Peyer's patch (tissue), 4 donors: ENCODE measurements at regions not wholly inside any gene's neighbourhood (a gene's known extent, or its start where the extent isn't known, plus 50 kb on each side); places are given as distances from the start of the nearest gene placed in this dataset.

Experiments
- POLR2A ChIP-seq, 2 donors: fragments of 450-650 bp; IDR thresholded peaks; one replicate each; pipeline ENCODE4 v1.5.1; 2017; ENCODE audit warnings: antibody characterized with exemption in 2 of 2, mild to moderate bottlenecking in 2 of 2, moderate library complexity in 2 of 2
- TF ChIP-seq, protein P1 (sequence below), 6 experiments: fragments of 450-650 bp in 4 of 6; fragments of 200-600 bp in 2 of 6; sonication (generic) in 1 of 6; IDR thresholded peaks; one replicate each; pipeline ENCODE4 v1.5.1; 2017 to 2019; ENCODE audit warnings: antibody characterized with exemption in 6 of 6, mild to moderate bottlenecking in 3 of 6, moderate library complexity in 1 of 6

DNA sequence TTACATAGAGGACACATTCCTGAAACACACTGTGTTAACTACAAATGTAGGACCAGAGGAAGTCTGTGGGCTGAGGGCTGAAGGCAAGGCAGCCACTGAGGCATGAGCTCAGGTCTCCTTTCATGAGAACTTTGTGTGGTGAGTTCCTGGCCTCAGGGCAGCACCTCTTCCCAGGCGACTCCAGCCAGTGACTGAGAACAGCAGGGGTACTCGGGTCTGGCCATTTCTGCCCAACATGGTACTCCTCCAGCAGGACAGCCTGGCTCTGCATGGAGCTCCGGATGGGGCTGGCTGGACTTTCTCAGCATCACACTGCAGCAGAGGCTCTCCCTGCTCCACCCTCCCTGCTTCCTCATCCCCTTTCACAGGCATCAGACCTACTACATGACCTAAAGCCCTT lies 125.5 kb upstream of the SPATS2L start:
- TF ChIP-seq, protein P1, sequence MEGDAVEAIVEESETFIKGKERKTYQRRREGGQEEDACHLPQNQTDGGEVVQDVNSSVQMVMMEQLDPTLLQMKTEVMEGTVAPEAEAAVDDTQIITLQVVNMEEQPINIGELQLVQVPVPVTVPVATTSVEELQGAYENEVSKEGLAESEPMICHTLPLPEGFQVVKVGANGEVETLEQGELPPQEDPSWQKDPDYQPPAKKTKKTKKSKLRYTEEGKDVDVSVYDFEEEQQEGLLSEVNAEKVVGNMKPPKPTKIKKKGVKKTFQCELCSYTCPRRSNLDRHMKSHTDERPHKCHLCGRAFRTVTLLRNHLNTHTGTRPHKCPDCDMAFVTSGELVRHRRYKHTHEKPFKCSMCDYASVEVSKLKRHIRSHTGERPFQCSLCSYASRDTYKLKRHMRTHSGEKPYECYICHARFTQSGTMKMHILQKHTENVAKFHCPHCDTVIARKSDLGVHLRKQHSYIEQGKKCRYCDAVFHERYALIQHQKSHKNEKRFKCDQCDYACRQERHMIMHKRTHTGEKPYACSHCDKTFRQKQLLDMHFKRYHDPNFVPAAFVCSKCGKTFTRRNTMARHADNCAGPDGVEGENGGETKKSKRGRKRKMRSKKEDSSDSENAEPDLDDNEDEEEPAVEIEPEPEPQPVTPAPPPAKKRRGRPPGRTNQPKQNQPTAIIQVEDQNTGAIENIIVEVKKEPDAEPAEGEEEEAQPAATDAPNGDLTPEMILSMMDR (IDR thresholded peaks at IDR 0.05), result no peak
- no peak for TF ChIP-seq POLR2A (IDR thresholded peaks at IDR 0.05)
